Upper lobe of left lung (tissue), 4 donors: ENCODE measurements at regions not wholly inside any gene's neighbourhood (a gene's known extent, or its start where the extent isn't known, plus 50 kb on each side); places are given as distances from the start of the nearest gene placed in this dataset.

Experiments used
- EP300 ChIP-seq, 4 donors: sonication (generic); formaldehyde crosslinking; IDR thresholded peaks; one replicate each; pipeline ENCODE4 v1.5.1; 2017; ENCODE audit warnings: antibody characterized with exemption in 4 of 4, control low read depth in 2 of 4
- POLR2A ChIP-seq, 4 donors: fragments of 450-650 bp; IDR thresholded peaks; one replicate each; pipeline ENCODE4 v1.5.1; 2016 to 2017; ENCODE audit warnings: antibody characterized with exemption in 4 of 4, mild to moderate bottlenecking in 2 of 4
- POLR2AphosphoS5 ChIP-seq, 2 donors: sonication (generic); formaldehyde crosslinking; IDR thresholded peaks; one replicate each; pipeline ENCODE4 v1.5.1; 2017; ENCODE audit warnings: antibody characterized with exemption in 2 of 2
- TF ChIP-seq, protein P1 (sequence below), 6 experiments: fragments of 450-650 bp in 4 of 6; fragments of 200-600 bp in 2 of 6; sonication (generic) in 2 of 6; IDR thresholded peaks; one replicate each; pipeline ENCODE4 v1.5.1; 2016 to 2019; ENCODE audit warnings: antibody characterized with exemption in 6 of 6

DNA sequence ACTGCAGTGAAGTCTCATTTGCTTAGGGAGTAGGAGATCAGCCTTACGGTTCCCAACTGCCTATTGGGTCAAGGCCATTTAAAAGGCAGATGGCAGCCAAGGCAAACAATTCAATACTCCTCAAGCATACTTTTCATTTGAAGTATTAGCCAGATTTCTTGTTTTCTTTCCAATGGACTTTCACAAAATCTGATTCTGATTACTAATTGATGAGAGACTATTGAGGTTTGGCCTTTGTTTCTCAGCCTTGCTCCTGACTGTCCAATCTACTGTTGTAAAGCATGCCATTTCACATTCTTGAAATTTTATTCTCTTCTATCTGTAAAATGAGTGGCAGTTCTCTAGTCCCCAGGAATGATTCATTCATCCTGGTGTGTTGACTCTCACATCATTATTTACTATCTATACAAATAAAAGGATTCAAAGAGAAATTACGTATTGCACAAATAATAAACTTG lies 166.2 kb upstream of the TGFBR2 start:
- TF ChIP-seq, protein P1, sequence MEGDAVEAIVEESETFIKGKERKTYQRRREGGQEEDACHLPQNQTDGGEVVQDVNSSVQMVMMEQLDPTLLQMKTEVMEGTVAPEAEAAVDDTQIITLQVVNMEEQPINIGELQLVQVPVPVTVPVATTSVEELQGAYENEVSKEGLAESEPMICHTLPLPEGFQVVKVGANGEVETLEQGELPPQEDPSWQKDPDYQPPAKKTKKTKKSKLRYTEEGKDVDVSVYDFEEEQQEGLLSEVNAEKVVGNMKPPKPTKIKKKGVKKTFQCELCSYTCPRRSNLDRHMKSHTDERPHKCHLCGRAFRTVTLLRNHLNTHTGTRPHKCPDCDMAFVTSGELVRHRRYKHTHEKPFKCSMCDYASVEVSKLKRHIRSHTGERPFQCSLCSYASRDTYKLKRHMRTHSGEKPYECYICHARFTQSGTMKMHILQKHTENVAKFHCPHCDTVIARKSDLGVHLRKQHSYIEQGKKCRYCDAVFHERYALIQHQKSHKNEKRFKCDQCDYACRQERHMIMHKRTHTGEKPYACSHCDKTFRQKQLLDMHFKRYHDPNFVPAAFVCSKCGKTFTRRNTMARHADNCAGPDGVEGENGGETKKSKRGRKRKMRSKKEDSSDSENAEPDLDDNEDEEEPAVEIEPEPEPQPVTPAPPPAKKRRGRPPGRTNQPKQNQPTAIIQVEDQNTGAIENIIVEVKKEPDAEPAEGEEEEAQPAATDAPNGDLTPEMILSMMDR (IDR thresholded peaks at IDR 0.05) = no peak
- TF ChIP-seq EP300 (IDR thresholded peaks at IDR 0.05) (no peak), POLR2AphosphoS5 (IDR thresholded peaks at IDR 0.05) (no peak), POLR2A (IDR thresholded peaks at IDR 0.05) (no peak)
